ENCODE measurements at regions not wholly inside any gene's neighbourhood (a gene's known extent, or its start where the extent isn't known, plus 50 kb on each side); places are given as distances from the start of the nearest gene placed in this dataset.

GRCh38 chr10:8312079-8312478, 257.6 kb downstream of the GATA3 start:
- TF ChIP-seq TEAD4 (IDR thresholded peaks at IDR 0.05) (no peak), FOXM1 (IDR thresholded peaks at IDR 0.05; ENCODE audit: borderline replicate concordance, low read depth) (no peak), REST (IDR thresholded peaks at IDR 0.05; ENCODE audit: low read depth) (no peak), TCF12 (IDR thresholded peaks at IDR 0.05; ENCODE audit: low read depth) (no peak)

DNA sequence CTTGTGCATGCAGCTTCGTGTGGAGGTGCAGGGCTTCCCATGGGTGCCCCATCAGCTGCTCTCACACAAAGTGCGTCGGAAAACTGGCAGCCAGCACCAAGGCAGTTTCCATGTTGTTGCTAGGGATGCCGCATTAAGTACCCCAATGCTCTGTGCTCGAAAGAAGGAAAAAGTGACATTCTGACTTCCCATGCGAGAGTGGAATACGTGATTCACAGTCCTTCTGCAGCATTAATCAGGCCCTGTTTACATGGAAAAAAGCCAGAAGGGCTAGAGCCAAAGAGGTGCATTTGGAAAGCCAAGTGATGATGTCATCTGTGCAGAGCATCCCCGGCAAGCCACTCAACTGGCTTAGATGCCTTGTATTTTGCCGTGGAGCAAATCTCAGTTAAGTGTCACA, 258.3 kb downstream of the GATA3 start:
- TF ChIP-seq RAD21 (IDR thresholded peaks at IDR 0.05; ENCODE audit: low read depth) (no peak), NFIC (IDR thresholded peaks at IDR 0.05) (no peak), CREB1 (IDR thresholded peaks at IDR 0.05; ENCODE audit: low read depth) (no peak), CEBPB (IDR thresholded peaks at IDR 0.05) (no peak), FOXM1 (IDR thresholded peaks at IDR 0.05; ENCODE audit: borderline replicate concordance, low read depth) (no peak), TAF1 (IDR thresholded peaks at IDR 0.05; ENCODE audit: low read depth) (no peak), MAX (IDR thresholded peaks at IDR 0.05) (no peak), TEAD4 (IDR thresholded peaks at IDR 0.05) (no peak), EP300 (IDR thresholded peaks at IDR 0.05; ENCODE audit: borderline replicate concordance) (no peak), YY1 (IDR thresholded peaks at IDR 0.05; ENCODE audit: low read depth) (no peak), REST (IDR thresholded peaks at IDR 0.05; ENCODE audit: low read depth) (no peak), ZBTB7A (IDR thresholded peaks at IDR 0.05; ENCODE audit: low read depth) (no peak), EGR1 (IDR thresholded peaks at IDR 0.05) (no peak), TCF12 (IDR thresholded peaks at IDR 0.05; ENCODE audit: low read depth) (no peak)
- TF ChIP-seq, protein P1, sequence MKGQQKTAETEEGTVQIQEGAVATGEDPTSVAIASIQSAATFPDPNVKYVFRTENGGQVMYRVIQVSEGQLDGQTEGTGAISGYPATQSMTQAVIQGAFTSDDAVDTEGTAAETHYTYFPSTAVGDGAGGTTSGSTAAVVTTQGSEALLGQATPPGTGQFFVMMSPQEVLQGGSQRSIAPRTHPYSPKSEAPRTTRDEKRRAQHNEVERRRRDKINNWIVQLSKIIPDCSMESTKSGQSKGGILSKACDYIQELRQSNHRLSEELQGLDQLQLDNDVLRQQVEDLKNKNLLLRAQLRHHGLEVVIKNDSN (IDR thresholded peaks at IDR 0.05), result no peak

DNA sequence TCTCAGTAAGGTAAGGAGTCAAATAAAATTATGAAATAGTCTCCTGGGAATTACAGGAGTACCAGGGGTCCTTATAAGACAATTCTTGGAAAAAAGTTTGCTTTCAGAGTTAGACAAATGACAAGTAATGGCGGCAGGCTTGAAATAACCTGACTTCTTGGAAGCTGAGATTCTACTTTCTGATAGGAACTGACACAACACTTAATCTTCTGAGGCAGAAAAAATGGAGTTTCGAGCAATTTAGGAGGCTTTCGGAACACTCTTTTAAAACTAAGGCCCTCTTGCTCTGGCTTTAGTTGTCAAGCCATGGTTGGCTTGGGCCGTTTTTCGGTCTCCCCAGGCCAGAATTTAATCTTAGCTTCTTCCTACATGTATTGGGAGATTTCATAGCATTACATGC, 260.0 kb downstream of the GATA3 start:
- no peak for TF ChIP-seq RAD21 (IDR thresholded peaks at IDR 0.05; ENCODE audit: low read depth)
- TF ChIP-seq CREB1 (IDR thresholded peaks at IDR 0.05; ENCODE audit: low read depth), result no peak
- no peak for TF ChIP-seq CEBPB (IDR thresholded peaks at IDR 0.05)

GRCh38 chr10:8315619-8316021, 261.1 kb downstream of the GATA3 start:
- TF ChIP-seq RAD21 (IDR thresholded peaks at IDR 0.05; ENCODE audit: low read depth) (no peak), REST (IDR thresholded peaks at IDR 0.05; ENCODE audit: low read depth) (no peak), EP300 (IDR thresholded peaks at IDR 0.05; ENCODE audit: borderline replicate concordance) (no peak), CEBPB (IDR thresholded peaks at IDR 0.05) (no peak), MAX (IDR thresholded peaks at IDR 0.05) (no peak), TCF12 (IDR thresholded peaks at IDR 0.05; ENCODE audit: low read depth) (no peak), CREB1 (IDR thresholded peaks at IDR 0.05; ENCODE audit: low read depth) (no peak), FOXM1 (IDR thresholded peaks at IDR 0.05; ENCODE audit: borderline replicate concordance, low read depth) (no peak), ZBTB7A (IDR thresholded peaks at IDR 0.05; ENCODE audit: low read depth) (no peak), TAF1 (IDR thresholded peaks at IDR 0.05; ENCODE audit: low read depth) (no peak), YY1 (IDR thresholded peaks at IDR 0.05; ENCODE audit: low read depth) (no peak), EGR1 (IDR thresholded peaks at IDR 0.05) (no peak), NFIC (IDR thresholded peaks at IDR 0.05) (no peak), TEAD4 (IDR thresholded peaks at IDR 0.05) (no peak)
- TF ChIP-seq, protein P1 (IDR thresholded peaks at IDR 0.05), result no peak

DNA sequence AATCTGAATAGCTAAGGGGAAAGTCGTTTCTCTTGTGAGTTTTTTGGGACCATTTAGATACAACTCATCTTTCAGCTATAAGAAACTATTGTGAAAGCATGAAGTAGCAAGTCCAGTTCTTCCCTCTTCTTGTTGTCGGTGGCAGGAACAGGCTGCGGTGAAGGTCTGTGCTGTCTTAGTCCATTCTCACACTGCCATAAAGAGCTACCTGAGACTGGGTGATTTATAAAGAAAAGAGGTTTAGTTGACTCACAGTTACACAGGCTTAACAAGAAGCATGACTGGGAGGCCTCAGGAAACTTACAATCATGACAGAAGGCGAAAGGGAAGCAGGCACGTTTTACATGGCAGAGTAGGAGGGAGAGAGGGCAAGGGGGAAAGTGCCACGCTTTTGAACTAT, 261.8 kb downstream of the GATA3 start:
- TF ChIP-seq YY1 (IDR thresholded peaks at IDR 0.05; ENCODE audit: low read depth) (no peak), MAX (IDR thresholded peaks at IDR 0.05) (no peak), ZBTB7A (IDR thresholded peaks at IDR 0.05; ENCODE audit: low read depth) (no peak), EGR1 (IDR thresholded peaks at IDR 0.05) (no peak), FOXM1 (IDR thresholded peaks at IDR 0.05; ENCODE audit: borderline replicate concordance, low read depth) (no peak), RAD21 (IDR thresholded peaks at IDR 0.05; ENCODE audit: low read depth) (no peak), CREB1 (IDR thresholded peaks at IDR 0.05; ENCODE audit: low read depth) (no peak), CEBPB (IDR thresholded peaks at IDR 0.05) (no peak)
- TF ChIP-seq, protein P1 (IDR thresholded peaks at IDR 0.05), result no peak
